ENCODE measurements at regions not wholly inside any gene's neighbourhood (a gene's known extent, or its start where the extent isn't known, plus 50 kb on each side); places are given as distances from the start of the nearest gene placed in this dataset.

- DNase-seq (ENCODE audit: low read depth): no peak
- H3K4me3 ChIP-seq (ENCODE audit: low read depth, low read length): no peak overlapping the region
- TF ChIP-seq CTCF (conservative IDR thresholded peaks at IDR 0.05; ENCODE audit: low read depth, low read length): no peak
Observed at GRCh38 chr11:29326757-29327156, 690.1 kb downstream of the KCNA4 start.

GRCh38 chr11:29324328-29324727, 692.5 kb downstream of the KCNA4 start:
- no peak overlapping the region for H3K4me3 ChIP-seq (ENCODE audit: low read depth, low read length)
- TF ChIP-seq CTCF (conservative IDR thresholded peaks at IDR 0.05; ENCODE audit: low read depth, low read length): no peak
- DNase-seq (ENCODE audit: low read depth): peak; percentile 43

GRCh38 chr11:29321293-29322132, 695.3 kb downstream of the KCNA4 start:
- H3K4me3 ChIP-seq (ENCODE audit: low read depth, low read length): no peak overlapping the region
- TF ChIP-seq CTCF (conservative IDR thresholded peaks at IDR 0.05; ENCODE audit: low read depth, low read length): no peak
- peak; percentile 90 for DNase-seq (ENCODE audit: low read depth)

- TF ChIP-seq CTCF (conservative IDR thresholded peaks at IDR 0.05; ENCODE audit: low read depth, low read length): no peak
- no peak overlapping the region for H3K4me3 ChIP-seq (ENCODE audit: low read depth, low read length)
- DNase-seq (ENCODE audit: low read depth): no peak
Observed at GRCh38 chr11:29320196-29320595, 696.6 kb downstream of the KCNA4 start.

GRCh38 chr11:29319210-29319609, 697.6 kb downstream of the KCNA4 start:
- no peak overlapping the region for H3K4me3 ChIP-seq (ENCODE audit: low read depth, low read length)
- no peak for DNase-seq (ENCODE audit: low read depth)
- TF ChIP-seq CTCF (conservative IDR thresholded peaks at IDR 0.05; ENCODE audit: low read depth, low read length): no peak

- no peak for TF ChIP-seq CTCF (conservative IDR thresholded peaks at IDR 0.05; ENCODE audit: low read depth, low read length)
- H3K4me3 ChIP-seq (ENCODE audit: low read depth, low read length): no peak overlapping the region
- DNase-seq (ENCODE audit: low read depth): peak; percentile 34
Observed at GRCh38 chr11:29318134-29318845, 698.5 kb downstream of the KCNA4 start.

Measured in choroid plexus epithelial cell (primary cell).